ENCODE measurements at regions not wholly inside any gene's neighbourhood (a gene's known extent, or its start where the extent isn't known, plus 50 kb on each side); places are given as distances from the start of the nearest gene placed in this dataset.

GRCh38 chr6:6996124-6996523, 111.6 kb upstream of the RREB1 start:
- Histone ChIP-seq H3K4me3 (no peak overlapping the region), H3K27ac (peak overlapping the region; percentile 38), H3K4me1 (peaks cover 21% of the 10 kb centered on the region), H3K36me3 (ENCODE audit: insufficient read depth in 1 of 2, low read depth in 1 of 2) (no peaks in the 10 kb centered on the region), H3K27me3 (ENCODE audit: insufficient read depth in 3 of 3, low read length in 2 of 3) (no peaks in the 10 kb centered on the region), H3K9me3 (no peaks in the 10 kb centered on the region)
- ATAC-seq (no peak), DNase-seq (no peak)
- TF ChIP-seq CTCF (IDR thresholded peaks at IDR 0.05), result no peak
- WGBS, 3 donors, result 42 to 49% (median 44%) methylated on average over 2 of the region's 2 CpGs
- intact Hi-C loops (cut with DNase I), result loop anchor here in 1 of 2 donors (5.0 kb wide), 1 partner anchor 46 kb away; no protein-coding TSS in a partner anchor

- no peak for TF ChIP-seq CTCF (IDR thresholded peaks at IDR 0.05)
- 66 to 73% (median 67%) methylated on average over 11 of the region's 11 CpGs for WGBS, 3 donors
- Histone ChIP-seq H3K27ac (peak overlapping the region; percentile 37), H3K9me3 (no peaks in the 10 kb centered on the region), H3K27me3 (ENCODE audit: insufficient read depth in 3 of 3, low read length in 2 of 3) (no peaks in the 10 kb centered on the region), H3K36me3 (ENCODE audit: insufficient read depth in 1 of 2, low read depth in 1 of 2) (no peaks in the 10 kb centered on the region), H3K4me1 (peaks cover 21% of the 10 kb centered on the region), H3K4me3 (no peak overlapping the region)
- intact Hi-C loops (cut with DNase I), result loop anchor here in 1 of 2 donors (5.0 kb wide), 1 partner anchor 45 kb away; no protein-coding TSS in a partner anchor
- DNase-seq, result no peak
- ATAC-seq, result peak in 1 of 4 donors; percentile 7
These were observed 110.2 kb upstream of the RREB1 start for GRCh38 chr6:6997263-6998193.

- H3K36me3 ChIP-seq (ENCODE audit: insufficient read depth in 1 of 2, low read depth in 1 of 2), result no peaks in the 10 kb centered on the region
- H3K4me1 ChIP-seq, result peaks cover 21% of the 10 kb centered on the region
- peak; percentile 80 to 85 (median 82) for ATAC-seq
- DNase-seq, result peak; percentile 37 to 59
- WGBS, 3 donors, result 13 to 25% (median 15%) methylated on average over 6 of the region's 6 CpGs
- no peaks in the 10 kb centered on the region for H3K9me3 ChIP-seq
- intact Hi-C loops (cut with DNase I), result loop anchor here in 1 of 2 donors (5.0 kb wide), 1 partner anchor 44 kb away; no protein-coding TSS in a partner anchor
- peak overlapping the region; percentile 30 for H3K27ac ChIP-seq
- H3K4me3 ChIP-seq, result no peak overlapping the region
- no peak for TF ChIP-seq CTCF (IDR thresholded peaks at IDR 0.05)
- no peaks in the 10 kb centered on the region for H3K27me3 ChIP-seq (ENCODE audit: insufficient read depth in 3 of 3, low read length in 2 of 3)
These were observed 109.6 kb upstream of the RREB1 start for GRCh38 chr6:6998194-6998569.

- ATAC-seq, result no peak
- no peak overlapping the region for H3K4me3 ChIP-seq
- H3K4me1 ChIP-seq, result peaks cover 18% of the 10 kb centered on the region
- intact Hi-C loops (cut with DNase I), result loop anchor here in 1 of 2 donors (5.0 kb wide), 1 partner anchor 41 kb away; no protein-coding TSS in a partner anchor
- no peak for TF ChIP-seq CTCF (IDR thresholded peaks at IDR 0.05)
- H3K9me3 ChIP-seq, result no peaks in the 10 kb centered on the region
- H3K27ac ChIP-seq, result no peak overlapping the region
- no peaks in the 10 kb centered on the region for H3K27me3 ChIP-seq (ENCODE audit: insufficient read depth in 3 of 3, low read length in 2 of 3)
- DNase-seq, result no peak
- 91 to 100% (median 95%) methylated on average over 3 of the region's 3 CpGs for WGBS, 3 donors
- no peaks in the 10 kb centered on the region for H3K36me3 ChIP-seq (ENCODE audit: insufficient read depth in 1 of 2, low read depth in 1 of 2)
These were observed 106.7 kb upstream of the RREB1 start for GRCh38 chr6:7000825-7001777.
